ENCODE measurements at regions not wholly inside any gene's neighbourhood (a gene's known extent, or its start where the extent isn't known, plus 50 kb on each side); places are given as distances from the start of the nearest gene placed in this dataset.
"Not testable (repeated sequence)": the region's sequence is repeated elsewhere in the genome, so short reads cannot be mapped to it uniquely, and the experiment has no call there.

DNA sequence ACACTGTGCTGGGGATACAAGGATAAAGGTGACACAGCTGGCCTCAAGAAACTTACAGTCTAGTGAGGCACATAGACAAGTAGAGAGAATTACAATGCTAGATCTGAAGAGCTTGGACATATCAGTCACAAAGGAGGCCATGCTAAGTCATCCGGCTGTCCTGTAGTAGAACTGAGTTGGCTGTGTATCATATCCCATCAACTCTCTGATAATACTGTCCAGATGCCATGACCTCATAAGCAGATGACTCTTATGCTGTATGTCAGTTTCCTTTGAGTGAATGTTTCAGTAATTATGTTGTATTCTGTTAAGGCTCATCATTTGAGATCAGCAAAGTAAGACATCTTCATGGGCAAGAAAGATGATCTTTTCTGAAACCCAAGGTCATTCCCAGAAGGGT lies 442.9 kb downstream of the MID1IP1 start:
- no peak for DNase-seq

DNA sequence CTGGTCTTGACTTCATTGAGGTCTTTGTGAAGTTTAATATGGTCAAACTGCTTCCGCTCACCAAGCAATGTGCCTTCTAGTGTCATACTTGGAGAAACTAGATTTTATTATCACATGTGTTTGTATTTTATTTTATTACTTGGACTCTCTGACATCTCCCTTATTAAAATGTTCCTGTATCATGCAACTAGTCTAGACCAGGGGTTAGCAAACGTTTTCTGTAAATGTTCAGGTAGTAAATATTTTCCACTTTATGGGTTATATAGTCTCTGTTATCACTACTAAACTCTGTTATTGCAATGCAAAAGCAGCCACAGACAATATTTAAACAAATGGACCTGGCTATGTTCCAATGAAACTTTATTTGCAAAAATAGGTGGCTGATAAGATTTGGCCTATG lies 443.8 kb downstream of the MID1IP1 start:
- DNase-seq, result no peak

DNA sequence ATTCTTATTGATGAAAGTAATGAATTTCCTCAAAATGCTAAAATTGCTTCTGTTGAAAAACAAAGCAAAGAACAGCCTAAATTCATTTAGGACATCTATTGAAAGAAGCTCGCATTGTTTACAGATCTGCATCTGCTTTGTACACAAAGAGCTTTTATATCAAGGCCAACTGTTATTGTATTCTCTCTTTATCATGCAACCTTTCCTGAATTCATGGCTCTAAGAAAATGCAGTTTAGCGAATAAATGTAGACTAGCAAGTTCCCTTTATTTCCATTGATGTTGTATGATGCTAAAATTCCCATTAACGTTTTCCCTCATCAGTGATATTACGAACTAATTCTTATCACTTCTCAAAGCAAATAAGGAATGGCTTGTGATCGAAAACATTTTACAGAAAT lies 446.3 kb downstream of the MID1IP1 start:
- no peak for DNase-seq

DNA sequence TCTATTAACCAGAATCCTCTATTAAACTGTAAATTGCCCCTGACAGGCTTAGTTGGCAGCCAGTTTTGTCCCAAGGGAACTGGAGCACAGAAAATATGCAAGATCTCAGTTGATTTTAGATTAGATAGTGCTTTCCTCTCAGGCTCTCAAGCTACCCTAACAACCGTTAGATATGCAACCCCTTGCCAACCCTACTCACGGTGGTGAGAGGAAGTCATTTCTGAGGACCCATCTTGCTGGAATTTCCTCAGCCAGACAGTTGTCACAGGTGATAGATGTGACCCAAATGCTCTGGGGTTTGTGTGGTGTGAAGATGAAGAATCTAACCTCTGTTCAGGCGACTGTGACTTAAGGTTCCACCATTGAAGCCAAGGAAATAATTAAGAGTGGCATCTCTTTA lies 447.1 kb downstream of the MID1IP1 start:
- DNase-seq, result no peak

DNA sequence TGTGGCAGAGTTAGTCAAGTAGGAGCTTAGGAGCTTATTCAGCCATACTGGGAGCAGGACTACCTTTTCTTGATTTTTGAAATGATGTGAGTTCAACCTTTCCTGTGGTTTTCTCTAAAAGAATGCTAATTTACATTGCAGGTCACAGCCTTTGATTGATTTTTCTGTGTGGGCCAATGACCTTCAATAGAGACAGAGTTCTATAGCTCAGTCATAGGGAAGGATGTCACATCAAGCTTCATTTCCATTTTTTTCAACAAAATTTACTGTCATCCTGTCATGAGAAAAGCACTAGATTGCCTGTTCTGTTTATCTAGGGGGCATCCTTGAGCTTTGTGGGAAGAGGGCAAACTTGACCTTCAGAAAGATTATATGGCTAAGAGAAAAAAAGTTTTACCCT lies 448.7 kb downstream of the MID1IP1 start:
- no peak for DNase-seq

DNA sequence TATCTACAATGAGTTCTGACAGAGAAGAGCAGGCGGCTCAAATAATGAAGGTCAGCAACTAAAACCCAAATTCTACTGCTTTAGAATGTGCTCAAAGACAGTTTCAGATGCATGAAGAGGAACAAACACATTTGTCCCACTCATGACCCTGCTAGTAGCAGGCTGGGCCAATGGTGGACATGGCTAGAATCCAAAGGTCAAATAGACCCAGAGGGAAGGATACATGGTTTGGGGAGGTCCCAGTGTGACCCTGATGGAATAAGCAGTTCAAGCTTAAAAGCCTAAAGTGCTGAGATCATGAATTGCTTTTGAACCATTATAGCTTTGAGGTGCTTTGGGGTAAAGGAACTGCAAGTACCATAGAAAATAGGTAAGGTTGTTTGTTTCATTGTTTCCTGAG lies 450.7 kb downstream of the MID1IP1 start:
- DNase-seq, result no peak

DNA sequence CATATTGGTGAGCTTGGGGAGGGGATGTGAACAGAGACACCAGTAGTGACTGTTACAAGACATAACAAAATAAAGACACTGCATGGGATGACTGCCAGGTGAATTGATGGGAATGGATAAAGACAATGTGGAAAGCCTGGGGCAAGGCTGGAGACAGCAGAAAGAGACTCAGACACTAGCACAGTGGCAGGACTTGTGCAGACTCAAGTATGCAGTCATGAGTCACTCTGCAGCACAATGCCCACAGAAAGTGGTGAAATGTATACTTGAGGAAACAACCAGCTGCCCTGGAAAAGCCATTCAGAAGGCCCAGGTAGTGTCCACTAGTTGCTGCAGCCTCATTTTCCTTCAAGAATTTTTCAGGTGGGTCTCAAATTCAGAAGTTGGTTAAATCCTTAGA lies 452.3 kb downstream of the MID1IP1 start:
- no peak for DNase-seq

DNA sequence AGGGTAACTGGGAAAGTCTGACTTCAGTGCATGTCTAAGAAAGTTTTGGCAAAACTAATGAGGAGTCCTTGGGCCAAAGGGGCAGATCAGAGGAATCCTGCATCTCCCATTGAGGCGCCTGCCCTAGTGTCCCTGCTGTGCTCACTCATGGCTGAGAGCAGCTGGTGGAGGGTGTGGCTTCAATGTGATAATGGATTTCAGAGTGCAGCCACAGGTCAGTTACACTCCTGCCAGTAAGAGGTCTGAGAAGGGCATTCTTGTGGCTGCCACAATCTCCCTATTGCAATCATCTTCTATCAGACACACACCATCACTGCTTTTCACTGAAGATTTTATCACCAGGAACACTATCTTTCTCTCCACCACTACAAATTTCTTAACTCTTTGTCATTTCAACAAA lies 457.1 kb downstream of the MID1IP1 start:
- DNase-seq, result no peak

DNA sequence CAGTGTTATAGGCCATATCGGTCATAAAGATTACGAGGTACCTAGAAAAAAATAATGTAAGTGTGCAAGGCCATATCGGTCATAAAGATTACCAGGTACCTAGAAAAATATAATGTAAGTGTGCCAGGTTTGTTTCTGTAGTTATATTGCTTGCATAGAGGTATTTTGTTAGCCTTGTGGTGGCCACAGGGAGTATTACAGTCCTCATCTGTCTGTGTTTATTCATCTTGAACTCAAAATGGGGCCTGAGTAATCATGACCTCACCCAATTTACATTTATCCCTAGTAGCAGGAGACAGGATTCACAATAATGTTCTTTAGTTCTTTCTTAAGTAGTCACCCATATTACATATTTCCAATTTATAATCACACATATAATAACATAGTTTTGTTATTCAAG lies 459.7 kb downstream of the MID1IP1 start:
- no peak for DNase-seq

DNA sequence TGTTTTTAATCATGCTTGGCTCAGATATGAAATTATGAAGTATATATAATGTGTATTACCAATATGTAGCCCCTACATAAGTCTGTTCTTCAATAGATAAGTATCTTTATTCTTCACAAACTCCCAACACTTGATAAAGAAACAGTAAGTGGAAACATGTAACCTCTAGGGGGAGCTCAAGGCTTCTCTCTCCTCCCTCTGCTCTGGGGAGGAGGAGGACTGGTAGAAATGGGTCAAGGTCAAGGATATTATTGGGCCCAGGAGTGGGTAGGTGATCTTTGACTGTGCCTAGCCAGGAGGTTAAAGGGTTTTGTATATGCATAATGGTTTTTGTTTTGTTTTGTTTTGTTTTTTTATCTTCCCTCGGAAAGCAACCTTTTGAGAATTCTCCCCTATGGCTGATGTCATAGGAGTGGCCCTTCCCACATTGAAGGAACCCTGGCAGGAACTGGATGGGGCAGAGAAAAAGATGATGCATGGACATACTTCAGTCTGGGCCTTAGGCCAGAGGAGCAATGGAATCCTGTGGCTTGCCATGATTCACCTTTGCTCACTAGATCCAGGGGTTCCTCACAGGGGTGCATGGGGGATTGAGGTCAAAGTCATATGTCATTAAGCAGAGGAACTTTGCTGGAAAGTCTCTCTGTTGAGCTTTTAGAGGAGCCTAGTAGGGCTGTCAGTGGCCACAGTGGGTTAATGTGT lies 460.3 kb downstream of the MID1IP1 start:
- DNase-seq, result peak; percentile 56

DNA sequence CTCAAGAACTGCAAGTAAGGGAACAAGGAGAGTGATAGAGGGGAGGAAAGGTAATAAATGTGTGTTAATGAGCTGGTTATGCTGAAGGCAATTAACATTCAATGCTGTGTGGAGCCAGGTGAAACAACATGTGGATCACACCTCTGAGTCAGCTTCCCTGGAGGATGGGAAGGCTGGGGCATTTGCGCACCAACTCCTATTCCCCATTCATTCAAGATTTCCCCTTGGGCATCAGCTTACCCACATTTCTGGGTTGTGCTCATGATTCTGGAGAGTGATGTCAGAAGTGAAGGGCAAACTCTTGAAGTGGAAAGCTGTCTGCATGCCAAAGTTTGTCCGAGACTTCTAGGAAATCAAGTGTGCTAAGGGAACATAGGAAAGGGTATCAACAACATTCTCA lies 461.4 kb downstream of the MID1IP1 start:
- DNase-seq, result no peak

DNA sequence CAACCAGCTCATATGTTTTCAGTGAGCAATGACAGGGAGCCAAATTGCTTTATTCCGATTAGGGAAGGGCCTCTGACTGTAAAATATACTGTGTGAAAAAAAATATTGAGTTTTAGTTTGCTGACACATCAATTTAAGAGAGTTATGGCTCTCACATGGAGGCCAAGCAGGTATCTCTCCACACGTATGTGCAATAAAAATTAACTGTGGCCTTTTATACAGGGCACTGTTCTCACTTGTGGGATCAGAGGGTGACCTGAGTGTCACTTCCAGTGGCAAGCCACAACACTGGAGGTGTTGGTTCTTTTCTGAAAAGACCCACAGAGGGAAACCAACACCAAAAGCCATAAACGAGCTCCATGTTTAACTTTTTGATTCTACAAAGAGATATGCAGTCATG lies 462.8 kb downstream of the MID1IP1 start:
- no peak for DNase-seq

DNA sequence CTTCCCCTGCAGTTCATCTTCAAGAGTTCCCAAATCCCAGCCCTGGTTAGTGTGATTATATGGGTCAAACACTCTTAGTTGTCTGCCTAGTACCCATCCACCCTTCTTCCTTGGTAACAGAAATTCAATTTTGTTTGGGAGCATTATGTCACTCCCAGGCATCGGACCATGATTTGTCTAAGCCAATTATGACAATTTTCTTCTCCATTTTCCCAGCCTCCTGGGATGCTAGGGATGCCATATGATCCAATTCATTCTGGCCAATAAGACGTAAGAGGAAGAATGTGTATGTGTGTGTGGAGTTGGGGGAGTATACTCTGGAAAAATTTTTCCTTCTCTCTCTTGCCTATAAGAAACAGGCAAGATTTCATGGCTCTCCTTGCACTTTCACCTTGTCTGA lies 465.9 kb downstream of the MID1IP1 start:
- DNase-seq, result no peak

DNA sequence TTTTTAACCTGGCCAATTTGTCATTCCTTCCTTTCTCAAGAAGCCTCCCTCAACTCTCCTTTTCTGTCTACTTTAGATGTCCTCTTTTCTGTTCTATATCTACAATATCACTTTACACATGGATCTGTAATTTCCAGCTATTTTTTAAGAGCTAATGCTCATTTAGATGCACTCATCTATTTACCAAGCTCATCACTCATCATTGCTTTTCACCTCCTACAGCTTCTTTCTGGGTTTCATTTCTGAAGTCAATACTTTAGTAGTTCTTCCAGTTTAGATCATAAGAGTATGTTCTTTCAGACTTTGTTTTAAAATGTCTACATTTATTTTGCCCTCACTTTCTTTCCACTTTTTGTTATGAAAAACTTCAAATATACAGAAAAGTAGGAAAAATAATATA lies 466.9 kb downstream of the MID1IP1 start:
- DNase-seq, result no peak

DNA sequence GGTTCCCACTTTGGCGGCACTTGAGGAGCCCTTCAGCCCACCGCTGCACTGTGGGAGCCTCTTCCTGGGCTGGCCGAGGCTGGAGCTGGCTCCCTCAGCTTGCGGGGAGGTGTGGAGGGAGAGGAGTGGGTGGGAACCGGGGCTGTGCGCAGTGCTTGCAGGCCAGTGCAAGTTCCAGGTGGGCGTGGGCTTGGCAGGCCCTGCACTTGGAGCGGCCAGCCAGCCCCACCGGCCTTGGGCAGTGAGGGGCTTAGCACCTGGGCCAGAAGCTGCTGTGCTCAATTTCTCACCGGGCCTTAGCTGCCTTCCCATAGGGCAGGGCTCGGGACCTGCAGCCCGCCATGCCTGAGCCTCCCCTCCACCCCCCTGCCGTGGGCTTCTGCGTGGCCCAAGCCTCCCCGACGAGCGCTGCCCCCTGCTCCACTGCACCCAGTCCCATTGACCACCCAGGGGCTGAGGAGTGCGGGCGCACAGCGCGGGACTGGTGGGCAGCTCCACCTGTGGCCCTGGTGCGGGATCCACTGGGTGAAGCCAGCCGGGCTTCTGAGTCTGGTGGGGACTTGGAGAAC lies 474.3 kb downstream of the MID1IP1 start:
- DNase-seq, result no peak

DNA sequence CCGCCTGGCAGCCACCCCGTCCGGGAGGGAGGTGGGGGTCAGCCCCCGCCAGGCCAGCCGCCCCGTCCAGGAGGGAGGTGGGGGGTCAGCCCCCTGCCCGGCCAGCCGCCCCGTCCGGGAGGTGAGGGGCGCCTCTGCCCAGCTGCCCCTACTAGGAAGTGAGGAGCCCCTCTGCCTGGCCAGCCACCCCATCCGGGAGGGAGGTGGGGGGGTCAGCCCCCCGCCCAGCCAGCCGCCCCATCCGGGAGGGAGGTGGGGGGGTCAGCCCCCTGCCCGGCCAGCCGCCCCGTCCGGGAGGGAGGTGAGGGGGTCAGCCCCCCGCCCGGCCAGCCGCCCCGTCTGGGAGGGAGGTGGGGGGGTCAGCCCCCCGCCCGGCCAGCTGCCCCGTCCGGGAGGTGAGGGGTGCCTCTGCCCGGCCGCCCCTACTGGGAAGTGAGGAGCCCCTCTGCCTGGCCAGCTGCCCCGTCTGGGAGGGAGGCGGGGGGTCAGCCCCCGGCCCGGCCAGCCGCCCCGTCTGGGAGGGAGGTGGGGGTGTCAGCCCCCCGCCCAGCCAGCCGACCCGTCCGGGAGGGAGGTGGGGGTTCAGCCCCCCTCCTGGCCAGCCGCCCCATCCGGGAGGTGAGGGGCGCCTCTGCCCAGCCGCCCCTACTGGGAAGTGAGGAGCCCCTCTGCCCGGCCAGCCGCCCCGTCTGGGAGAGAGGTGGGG lies 476.6 kb downstream of the MID1IP1 start:
- not testable (repeated sequence) for DNase-seq

DNA sequence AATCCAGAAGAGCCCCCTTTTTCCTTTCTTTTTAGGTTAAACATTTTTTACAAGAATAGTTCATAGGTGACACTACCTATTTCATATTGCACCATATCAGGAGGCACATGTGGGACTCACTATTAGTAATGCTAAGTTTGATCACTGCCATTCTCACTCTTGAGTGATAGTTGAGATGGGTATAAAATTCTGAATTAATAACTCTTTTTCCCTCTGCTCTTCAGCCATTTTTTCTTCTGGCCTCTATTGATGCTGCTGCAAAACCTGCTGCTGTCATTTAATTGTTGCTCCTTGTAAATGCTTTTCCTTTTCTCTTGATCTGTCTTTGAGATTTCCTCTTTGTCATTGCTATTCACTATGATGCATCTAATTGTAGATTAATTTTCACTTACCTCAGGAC lies 482.0 kb downstream of the MID1IP1 start:
- no peak for DNase-seq

DNA sequence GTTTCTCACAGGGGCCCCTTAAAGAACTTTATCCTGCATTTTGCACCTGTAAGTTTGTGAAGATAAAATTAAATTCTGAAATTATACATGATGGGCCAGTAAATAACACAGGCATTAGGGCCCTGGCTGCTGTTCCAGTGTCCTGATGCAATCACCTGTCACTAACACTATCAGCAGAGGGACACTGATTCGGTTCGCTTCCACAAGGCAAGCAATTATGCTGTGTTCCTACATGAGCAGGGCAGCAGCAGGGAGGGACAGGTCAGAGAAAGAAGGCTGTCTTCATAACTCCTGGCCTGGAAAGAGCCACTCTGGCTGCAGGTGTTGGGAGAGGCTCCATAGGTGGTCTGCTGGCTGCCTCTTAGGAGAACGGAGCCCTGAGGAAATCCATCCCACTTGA lies 487.3 kb downstream of the MID1IP1 start:
- no peak for DNase-seq

DNA sequence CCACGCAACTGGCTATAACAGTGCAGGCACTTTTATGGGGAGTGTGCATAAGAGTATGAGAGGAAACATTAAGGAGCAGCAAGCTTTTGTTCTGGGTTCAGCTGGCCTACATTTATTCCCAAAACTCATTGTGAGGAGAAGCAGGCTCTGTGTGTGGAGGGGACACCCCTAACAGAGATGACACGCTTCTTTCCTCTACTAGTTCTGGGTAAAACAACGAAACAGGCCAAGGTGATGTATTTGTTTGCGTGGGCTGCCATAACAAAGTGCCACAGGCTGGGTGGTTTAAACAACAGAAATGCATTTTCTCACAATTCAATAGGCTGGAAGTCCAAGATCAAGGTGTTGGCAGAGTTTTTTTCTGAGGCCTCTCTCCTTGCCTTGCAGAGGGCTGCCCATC lies 488.6 kb downstream of the MID1IP1 start:
- DNase-seq, result no peak

DNA sequence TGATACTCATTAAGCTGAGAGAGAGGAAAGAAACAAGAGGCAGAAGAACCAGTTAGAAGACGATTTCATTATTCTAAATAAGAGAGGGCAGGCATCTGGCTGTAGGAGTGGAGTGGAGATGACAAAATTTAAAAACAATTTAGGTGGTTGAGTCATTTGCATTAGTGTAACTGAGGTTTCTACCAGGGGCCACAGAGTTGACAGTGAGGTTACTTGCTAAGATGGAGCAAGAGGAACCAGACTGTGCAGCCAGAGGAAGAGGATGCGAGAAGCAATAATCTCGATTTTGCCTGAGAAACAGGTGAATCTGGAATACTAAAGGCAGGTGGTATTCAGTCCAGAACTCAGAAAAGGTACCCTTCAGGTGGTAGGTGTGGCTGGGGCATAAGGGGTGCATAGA lies 491.9 kb downstream of the MID1IP1 start:
- no peak for DNase-seq

DNA sequence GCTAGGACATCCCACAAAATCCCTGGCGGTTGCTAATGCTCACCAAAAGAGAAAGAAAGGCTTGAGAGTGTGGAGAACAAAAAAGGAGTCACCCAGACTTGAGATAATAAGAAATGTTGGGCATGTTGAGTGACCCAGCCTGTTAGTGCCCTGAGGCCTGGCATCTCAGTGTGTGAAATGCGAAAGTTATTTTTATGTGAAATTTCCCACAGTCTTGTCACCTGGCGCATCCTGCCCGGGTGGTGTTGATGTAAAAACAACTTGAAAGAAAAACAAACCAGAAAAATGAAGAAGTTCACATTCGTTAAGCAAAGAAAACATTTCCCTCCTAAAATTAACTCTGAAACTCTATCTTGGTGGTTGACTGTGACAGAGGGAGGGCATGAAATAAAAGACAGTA lies 495.2 kb downstream of the MID1IP1 start:
- no peak for DNase-seq

DNA sequence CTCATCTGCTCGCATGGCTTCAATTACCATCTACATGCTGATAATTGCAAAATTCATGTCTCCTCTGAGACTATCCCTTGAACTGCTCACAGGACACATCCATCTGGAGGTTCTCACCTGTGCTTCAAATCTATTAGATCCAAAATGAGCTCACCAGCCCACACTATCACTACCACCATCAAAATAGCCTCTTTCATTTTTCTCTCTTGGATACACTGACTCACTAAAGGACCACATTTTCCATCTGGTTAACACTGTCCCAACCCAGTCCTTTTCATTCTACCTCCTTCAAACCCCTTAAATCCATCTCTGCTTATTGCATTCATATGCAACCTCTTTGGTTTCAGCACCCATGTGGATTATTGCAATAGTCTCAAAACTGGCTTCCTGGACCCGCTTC lies 497.6 kb downstream of the MID1IP1 start:
- DNase-seq, result no peak

DNA sequence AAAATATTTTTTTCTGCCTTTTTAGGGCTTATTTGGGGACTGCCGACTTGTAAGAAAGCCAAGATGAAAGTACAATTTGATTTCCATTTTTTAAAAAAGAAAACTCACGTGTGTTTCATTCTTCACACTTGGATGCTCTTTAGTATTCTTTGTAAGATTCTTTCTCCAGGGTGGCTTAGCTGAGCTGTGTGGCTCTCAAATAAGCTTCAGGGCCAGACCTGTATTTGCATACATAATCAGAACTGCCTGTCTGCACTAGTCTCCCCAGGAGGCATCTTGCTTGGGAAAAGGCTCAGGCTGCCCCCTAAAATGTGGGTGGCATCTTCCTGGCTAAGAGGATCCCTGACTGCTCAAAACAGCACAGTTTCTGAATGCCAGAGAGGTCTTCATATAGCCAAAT lies 498.4 kb downstream of the MID1IP1 start:
- DNase-seq, result no peak

DNA sequence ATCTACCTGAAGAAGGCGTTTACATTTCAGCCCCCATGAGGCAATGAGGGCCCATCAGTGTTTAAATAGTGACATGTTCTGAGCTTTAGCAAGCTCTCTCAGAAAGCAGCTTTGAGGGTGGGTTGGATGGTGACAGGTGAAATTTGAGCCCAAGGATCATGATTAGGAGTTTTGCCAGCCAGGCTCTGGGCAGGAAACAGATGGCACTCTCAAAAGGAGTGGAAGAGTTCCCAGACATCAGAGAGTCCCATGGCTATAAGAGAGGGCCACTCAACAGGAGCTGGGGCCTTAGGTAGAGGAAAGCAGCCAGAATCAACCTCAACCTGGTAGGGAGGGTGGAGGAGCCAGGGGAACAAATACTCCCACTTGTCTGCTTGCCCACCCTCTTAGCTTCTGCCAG lies 499.8 kb downstream of the MID1IP1 start:
- no peak for DNase-seq

DNA sequence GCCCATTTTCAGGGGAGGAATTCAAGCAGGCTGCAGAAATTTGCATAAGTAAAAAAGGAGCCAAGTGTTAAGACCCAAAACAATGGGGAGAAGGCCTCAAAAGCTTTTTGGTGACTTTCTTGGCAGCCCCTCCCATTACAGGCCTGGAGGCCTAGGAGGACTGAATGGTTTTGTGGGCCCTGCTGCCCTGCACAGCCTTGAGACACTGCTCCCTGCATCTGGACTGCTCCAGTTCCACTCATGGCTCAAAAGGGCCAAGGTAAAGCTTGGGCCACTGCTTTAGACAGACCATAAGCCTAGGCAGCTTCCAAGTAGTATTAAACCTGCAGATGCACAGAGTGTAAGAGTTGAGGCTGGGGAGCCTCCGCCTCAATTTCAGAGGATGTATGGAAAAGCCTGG lies 501.6 kb downstream of the MID1IP1 start:
- no peak for DNase-seq

Measured in CD4-positive, alpha-beta T cell treated with Interleukin-10 for 1 hour (primary cell).